BLaER1 treated with 17β-estradiol and CSF1 and Interleukin-3, amounts not matched to agents 10 nM and 100 nM (cell line): ENCODE measurements at regions not wholly inside any gene's neighbourhood (a gene's known extent, or its start where the extent isn't known, plus 50 kb on each side); places are given as distances from the start of the nearest gene placed in this dataset.

Experiments used
- H3K27ac ChIP-seq, 11 experiments: shearing (Covaris generic); formaldehyde crosslinking; 2 replicates each; pipeline ENCODE4 v1.8.1; 2022
- H3K27me3 ChIP-seq, 11 experiments: shearing (Covaris generic); formaldehyde crosslinking; 2 replicates each; pipeline ENCODE4 v1.8.1; 2022
- H3K36me3 ChIP-seq, 11 experiments: shearing (Covaris generic); formaldehyde crosslinking; 2 replicates each; pipeline ENCODE4 v1.8.1; 2022
- H3K4me1 ChIP-seq, 10 experiments: shearing (Covaris generic); formaldehyde crosslinking; 2 replicates each; pipeline ENCODE4 v1.8.1; 2022
- H3K4me2 ChIP-seq, 11 experiments: shearing (Covaris generic); formaldehyde crosslinking; 2 replicates each; pipeline ENCODE4 v1.8.1; 2022
- H3K4me3 ChIP-seq, 10 experiments: shearing (Covaris generic); formaldehyde crosslinking; 2 replicates each; pipeline ENCODE4 v1.8.1; 2022
- H3K9ac ChIP-seq, 11 experiments: shearing (Covaris generic); formaldehyde crosslinking; 2 replicates each; pipeline ENCODE4 v1.8.1; 2022
- H3K9me3 ChIP-seq, 11 experiments: shearing (Covaris generic); formaldehyde crosslinking; replicated peaks in 1 of 11; 2 replicates each; pipeline ENCODE4 v1.8.1; 2022
- H4K20me1 ChIP-seq, 11 experiments: shearing (Covaris generic); formaldehyde crosslinking; 2 replicates each; pipeline ENCODE4 v1.8.1; 2022
- Cebpa-rat ChIP-seq, 11 experiments: shearing (Covaris generic); IDR thresholded peaks; 2 replicates each; pipeline ENCODE4 v1.8.1; 2022

DNA sequence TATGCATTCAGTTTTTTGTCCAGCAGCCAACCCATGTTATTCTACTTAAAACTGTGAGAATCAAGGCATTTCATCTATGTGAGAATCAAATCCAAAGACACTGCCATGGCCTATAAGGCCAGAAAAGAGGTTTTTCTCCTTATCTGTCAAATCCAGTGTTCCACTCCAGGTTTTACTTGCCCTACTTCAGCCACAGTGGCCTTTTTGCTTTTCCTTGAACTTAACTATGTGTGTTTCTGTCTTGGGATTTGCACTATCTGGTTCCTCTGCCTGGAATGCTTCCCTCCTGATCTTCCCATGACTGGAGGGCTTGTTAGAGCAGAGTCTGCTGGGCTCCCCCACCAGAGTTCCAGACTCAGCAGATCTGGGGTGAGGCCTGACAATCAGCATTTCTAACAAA lies 113.1 kb upstream of the DOK5 start:
- H3K36me3 ChIP-seq, result no peaks in the 10 kb centered on the region
- H4K20me1 ChIP-seq, result no peaks in the 10 kb centered on the region
- H3K9ac ChIP-seq, result no peak overlapping the region
- no peak overlapping the region for H3K4me3 ChIP-seq
- H3K27me3 ChIP-seq, result no peaks in the 10 kb centered on the region
- H3K27ac ChIP-seq, result no peak overlapping the region
- TF ChIP-seq Cebpa-rat (IDR thresholded peaks at IDR 0.05), result no peak
- H3K9me3 ChIP-seq, result no peaks in the 10 kb centered on the region
- H3K4me1 ChIP-seq, result no peaks in the 10 kb centered on the region
- H3K4me2 ChIP-seq, result no peak overlapping the region

DNA sequence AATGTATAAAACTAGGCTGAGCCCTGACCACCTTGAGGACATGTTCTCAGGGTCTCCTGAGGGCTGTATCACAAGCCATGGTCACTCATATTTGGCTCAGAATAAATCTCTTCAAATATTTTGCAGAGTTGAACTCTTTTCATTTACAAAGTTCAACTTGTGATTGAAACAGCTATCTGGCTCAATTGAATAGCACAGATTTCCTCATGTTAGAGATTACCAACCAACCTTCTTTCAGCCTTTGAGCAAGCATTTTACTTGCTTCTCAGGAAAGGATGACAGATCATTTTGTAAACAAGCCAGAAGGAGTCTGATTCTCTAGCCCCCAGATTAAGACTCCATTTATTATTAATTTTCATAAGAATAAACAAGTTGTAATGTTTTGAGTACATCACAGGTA lies 111.0 kb upstream of the DOK5 start:
- TF ChIP-seq Cebpa-rat (IDR thresholded peaks at IDR 0.05), result no peak
- Histone ChIP-seq H3K4me3 (no peak overlapping the region), H3K4me2 (no peak overlapping the region), H3K36me3 (no peaks in the 10 kb centered on the region), H3K4me1 (no peaks in the 10 kb centered on the region), H3K9ac (no peak overlapping the region), H3K27me3 (no peaks in the 10 kb centered on the region), H3K27ac (no peak overlapping the region), H4K20me1 (no peaks in the 10 kb centered on the region), H3K9me3 (no peaks in the 10 kb centered on the region)

DNA sequence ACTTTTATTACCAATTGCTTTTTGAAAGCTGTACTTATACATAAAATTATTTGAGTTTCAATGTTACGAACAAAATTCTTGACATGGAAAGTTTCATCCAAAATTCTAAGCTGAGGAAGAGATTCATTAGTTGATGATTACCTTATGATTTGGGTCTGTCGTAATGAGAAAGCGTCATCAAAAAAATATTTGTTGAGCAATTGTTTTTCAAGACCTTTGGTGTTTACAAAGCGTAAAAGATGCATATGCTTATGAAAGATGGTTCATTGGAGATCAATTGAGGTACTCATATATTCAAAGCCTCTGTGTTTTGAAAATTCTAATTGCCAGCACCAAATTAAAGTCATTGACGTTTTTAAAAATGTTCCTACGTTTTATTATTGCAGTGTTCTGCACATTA lies 110.5 kb upstream of the DOK5 start:
- no peak overlapping the region for H3K9ac ChIP-seq
- no peaks in the 10 kb centered on the region for H3K9me3 ChIP-seq
- no peaks in the 10 kb centered on the region for H3K4me1 ChIP-seq
- TF ChIP-seq Cebpa-rat (IDR thresholded peaks at IDR 0.05), result no peak
- no peak overlapping the region for H3K4me3 ChIP-seq
- H3K27ac ChIP-seq, result no peak overlapping the region
- H3K27me3 ChIP-seq, result no peaks in the 10 kb centered on the region
- H3K36me3 ChIP-seq, result no peaks in the 10 kb centered on the region
- no peaks in the 10 kb centered on the region for H4K20me1 ChIP-seq
- no peak overlapping the region for H3K4me2 ChIP-seq

DNA sequence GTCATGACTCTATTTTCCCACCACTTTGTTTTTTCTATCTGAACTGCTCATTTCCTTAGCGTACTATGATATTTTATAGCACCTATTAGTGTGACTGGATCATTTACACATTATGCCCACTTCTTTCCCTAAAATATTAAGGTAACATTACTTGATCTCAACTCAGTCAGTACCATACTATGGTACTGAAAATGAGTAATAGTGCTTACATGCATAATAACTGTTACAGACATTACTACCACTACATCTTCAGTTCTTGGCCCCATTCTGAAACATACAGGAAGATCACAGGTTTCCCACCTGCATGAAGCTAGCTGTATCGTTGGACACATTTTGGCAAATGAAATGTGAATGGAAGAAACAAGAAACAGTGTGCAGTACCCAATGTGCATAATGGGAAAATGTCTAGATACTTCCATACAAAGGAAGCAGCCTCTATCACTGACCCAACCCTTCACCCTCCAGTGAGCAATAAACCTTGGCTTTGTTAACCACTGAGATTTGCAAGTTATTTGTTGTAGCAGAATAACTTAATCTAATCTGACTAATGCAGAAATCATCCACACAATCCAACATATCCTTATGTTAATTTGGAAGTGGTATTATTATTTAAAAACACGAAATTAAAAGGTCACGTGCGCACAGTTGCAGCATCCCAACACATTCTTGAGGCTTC lies 108.6 kb upstream of the DOK5 start:
- H3K27me3 ChIP-seq, result no peaks in the 10 kb centered on the region
- no peak for TF ChIP-seq Cebpa-rat (IDR thresholded peaks at IDR 0.05)
- H3K36me3 ChIP-seq, result no peaks in the 10 kb centered on the region
- H3K4me2 ChIP-seq, result no peak overlapping the region
- H3K4me3 ChIP-seq, result no peak overlapping the region
- no peak overlapping the region for H3K9ac ChIP-seq
- no peaks in the 10 kb centered on the region for H3K4me1 ChIP-seq
- H3K9me3 ChIP-seq, result no peaks in the 10 kb centered on the region
- H3K27ac ChIP-seq, result no peak overlapping the region
- no peaks in the 10 kb centered on the region for H4K20me1 ChIP-seq

DNA sequence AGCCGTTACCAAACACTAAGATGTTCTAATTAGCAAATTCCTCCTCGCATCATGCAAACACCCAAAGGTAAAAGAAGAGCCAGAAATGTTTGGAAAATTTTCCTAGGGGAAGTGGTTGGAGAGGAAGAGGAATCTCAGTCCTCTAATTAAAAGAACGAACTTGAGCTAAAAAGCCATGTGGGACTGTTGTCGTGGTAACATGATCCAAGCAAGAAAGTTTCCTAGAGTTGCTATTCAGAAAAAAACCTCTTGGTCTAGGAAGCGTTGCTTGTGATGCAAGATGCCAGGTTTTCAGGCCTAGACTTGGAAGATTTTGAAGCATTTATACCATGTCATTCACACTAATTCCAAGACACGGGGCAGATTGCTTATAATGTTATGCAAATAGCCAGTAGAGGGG lies 106.8 kb upstream of the DOK5 start:
- no peaks in the 10 kb centered on the region for H4K20me1 ChIP-seq
- no peak overlapping the region for H3K4me2 ChIP-seq
- H3K4me3 ChIP-seq, result no peak overlapping the region
- no peak overlapping the region for H3K27ac ChIP-seq
- H3K4me1 ChIP-seq, result no peaks in the 10 kb centered on the region
- TF ChIP-seq Cebpa-rat (IDR thresholded peaks at IDR 0.05), result no peak
- H3K36me3 ChIP-seq, result no peaks in the 10 kb centered on the region
- no peaks in the 10 kb centered on the region for H3K27me3 ChIP-seq
- peaks cover 0 to 10% (median 0%) of the 10 kb centered on the region in 11 experiments; a peak in 1 of 22 replicates for H3K9me3 ChIP-seq
- H3K9ac ChIP-seq, result no peak overlapping the region

DNA sequence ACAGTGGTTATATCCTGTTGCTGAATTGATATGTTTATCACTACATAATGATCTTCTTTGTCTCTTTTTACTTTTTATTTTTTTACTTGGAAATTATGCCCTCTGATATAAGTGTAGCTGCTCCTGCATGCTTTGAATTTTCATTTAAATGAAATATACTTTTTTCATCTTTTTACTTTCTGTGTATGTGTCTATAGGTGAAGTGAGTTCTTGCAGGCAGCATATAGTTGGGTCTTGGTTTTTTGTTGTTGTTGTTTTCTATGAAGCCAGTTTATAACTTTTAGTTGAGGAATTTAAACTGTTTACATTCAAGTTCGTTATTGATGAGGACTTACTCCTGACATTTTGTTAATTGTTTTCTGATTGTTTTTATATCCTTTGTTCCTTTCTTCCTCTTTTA lies 103.1 kb upstream of the DOK5 start:
- Histone ChIP-seq H3K9me3 (peaks cover 0 to 16% (median 0%) of the 10 kb centered on the region in 11 experiments; a peak in 1 of 22 replicates), H3K4me1 (no peaks in the 10 kb centered on the region), H3K27ac (no peak overlapping the region)

DNA sequence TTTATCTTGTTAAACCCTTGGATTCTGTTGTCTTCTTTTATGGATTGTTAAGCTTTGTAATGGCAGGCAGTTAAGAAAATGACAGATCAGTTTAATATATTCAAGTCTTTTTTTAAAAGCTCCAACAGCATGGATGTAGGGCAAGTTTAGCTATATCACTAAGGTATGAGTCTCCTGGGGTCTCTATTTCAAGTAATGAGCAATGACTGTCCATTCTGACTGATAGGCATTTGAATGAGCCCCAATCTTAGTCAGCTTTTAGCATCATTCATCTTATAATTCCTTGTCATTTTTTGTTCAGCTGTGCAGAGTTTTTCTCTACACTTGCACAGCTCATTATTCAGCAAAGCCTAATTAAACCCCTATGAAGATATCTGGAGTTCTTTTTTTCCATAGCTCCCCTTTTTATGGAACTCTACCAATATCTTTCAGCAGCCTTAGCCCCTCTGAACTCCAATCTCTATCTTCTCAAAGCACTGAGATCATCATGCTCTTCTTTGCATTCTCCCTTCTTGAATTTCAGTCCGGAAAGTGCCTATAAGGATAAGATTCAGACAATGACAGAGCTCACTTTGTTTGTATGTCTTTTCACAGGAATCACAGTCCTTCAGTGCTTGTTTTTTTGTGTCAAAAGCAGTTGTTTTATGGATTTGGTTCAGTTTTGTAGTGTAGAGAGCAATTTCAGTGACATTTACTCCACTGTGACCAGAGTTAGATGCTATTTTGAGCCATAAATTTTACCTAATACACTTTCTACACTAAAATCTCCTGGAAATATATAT lies 97.2 kb upstream of the DOK5 start:
- Histone ChIP-seq H3K36me3 (no peaks in the 10 kb centered on the region), H3K9me3 (0 out of 22 replicates have a peak, but pooled peaks cover 0 to 6% (median 0%) of the 10 kb centered on the region in 11 experiments), H3K27ac (no peak overlapping the region), H3K27me3 (no peaks in the 10 kb centered on the region), H3K4me2 (no peak overlapping the region), H4K20me1 (no peaks in the 10 kb centered on the region), H3K9ac (no peak overlapping the region), H3K4me1 (no peaks in the 10 kb centered on the region), H3K4me3 (no peak overlapping the region)
- TF ChIP-seq Cebpa-rat (IDR thresholded peaks at IDR 0.05), result no peak

More for the DNA sequence above, 103.1 kb upstream of the DOK5 start:
- TF ChIP-seq Cebpa-rat (IDR thresholded peaks at IDR 0.05), result no peak
- no peak overlapping the region for H3K9ac ChIP-seq
- H3K4me3 ChIP-seq, result no peak overlapping the region
- H3K27me3 ChIP-seq, result no peaks in the 10 kb centered on the region
- no peaks in the 10 kb centered on the region for H3K36me3 ChIP-seq
- H3K4me2 ChIP-seq, result no peak overlapping the region
- no peaks in the 10 kb centered on the region for H4K20me1 ChIP-seq

DNA sequence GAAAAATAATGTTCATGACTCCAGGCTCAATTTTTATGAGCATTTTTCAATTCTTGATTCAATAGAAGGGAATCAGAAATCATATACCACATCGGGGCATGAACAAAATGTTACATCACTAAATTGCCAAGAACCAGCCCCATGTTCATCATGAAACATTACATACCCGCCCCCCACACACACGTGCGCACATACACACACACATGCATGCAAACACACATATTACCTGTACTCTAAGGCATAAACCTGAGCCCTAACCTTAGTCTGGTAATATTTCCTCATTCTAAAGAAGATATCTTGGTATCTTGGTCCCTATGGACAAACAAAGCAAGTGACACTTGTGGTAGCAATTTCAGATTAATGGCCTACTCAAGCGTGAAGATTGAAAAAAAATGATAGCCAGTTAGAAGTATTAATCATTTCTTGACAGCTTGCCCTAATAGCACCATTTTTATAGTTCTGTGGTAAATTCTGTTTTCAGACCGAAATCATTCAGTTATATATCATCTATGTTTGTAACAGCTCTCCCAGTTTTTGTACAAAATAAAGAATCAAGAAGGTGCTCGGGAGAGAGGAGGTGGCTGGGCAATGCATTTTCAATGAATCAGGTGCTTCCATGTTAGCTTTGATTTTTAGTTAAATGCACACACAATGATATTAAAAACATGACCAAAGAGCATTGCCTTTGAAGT lies 95.4 kb upstream of the DOK5 start:
- no peaks in the 10 kb centered on the region for H4K20me1 ChIP-seq
- H3K36me3 ChIP-seq, result no peaks in the 10 kb centered on the region
- H3K9me3 ChIP-seq, result no peaks in the 10 kb centered on the region
- no peak overlapping the region for H3K27ac ChIP-seq
- H3K4me3 ChIP-seq, result no peak overlapping the region
- no peak for TF ChIP-seq Cebpa-rat (IDR thresholded peaks at IDR 0.05)
- no peak overlapping the region for H3K4me2 ChIP-seq
- no peaks in the 10 kb centered on the region for H3K27me3 ChIP-seq
- no peaks in the 10 kb centered on the region for H3K4me1 ChIP-seq
- no peak overlapping the region for H3K9ac ChIP-seq

DNA sequence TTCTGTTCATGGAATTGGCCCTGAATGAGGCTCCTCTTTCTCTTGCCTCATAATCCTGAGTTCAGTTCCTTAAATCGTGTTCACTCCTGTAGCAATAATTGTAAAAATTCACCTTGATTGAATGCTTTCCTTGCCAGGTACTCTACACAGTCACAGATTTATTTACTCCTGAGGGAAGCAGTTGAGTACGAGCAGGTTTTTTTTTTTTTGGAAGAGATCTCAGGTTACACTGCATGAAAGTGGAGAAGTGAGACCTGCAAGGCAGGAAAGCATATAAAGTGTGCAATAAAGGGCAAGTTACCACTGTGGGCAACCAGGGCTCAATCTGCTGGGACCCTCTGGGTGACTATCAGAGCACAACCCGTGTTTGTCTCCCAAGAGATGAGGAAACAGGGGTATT lies 93.0 kb upstream of the DOK5 start:
- TF ChIP-seq Cebpa-rat (IDR thresholded peaks at IDR 0.05), result no peak
- no peaks in the 10 kb centered on the region for H3K36me3 ChIP-seq
- H3K4me1 ChIP-seq, result no peaks in the 10 kb centered on the region
- no peak overlapping the region for H3K4me2 ChIP-seq
- no peaks in the 10 kb centered on the region for H3K9me3 ChIP-seq
- H3K27ac ChIP-seq, result no peak overlapping the region
- H3K4me3 ChIP-seq, result no peak overlapping the region
- no peaks in the 10 kb centered on the region for H3K27me3 ChIP-seq
- H3K9ac ChIP-seq, result no peak overlapping the region
- H4K20me1 ChIP-seq, result no peaks in the 10 kb centered on the region
